ENCODE measurements at regions not wholly inside any gene's neighbourhood (a gene's known extent, or its start where the extent isn't known, plus 50 kb on each side); places are given as distances from the start of the nearest gene placed in this dataset.

DNA sequence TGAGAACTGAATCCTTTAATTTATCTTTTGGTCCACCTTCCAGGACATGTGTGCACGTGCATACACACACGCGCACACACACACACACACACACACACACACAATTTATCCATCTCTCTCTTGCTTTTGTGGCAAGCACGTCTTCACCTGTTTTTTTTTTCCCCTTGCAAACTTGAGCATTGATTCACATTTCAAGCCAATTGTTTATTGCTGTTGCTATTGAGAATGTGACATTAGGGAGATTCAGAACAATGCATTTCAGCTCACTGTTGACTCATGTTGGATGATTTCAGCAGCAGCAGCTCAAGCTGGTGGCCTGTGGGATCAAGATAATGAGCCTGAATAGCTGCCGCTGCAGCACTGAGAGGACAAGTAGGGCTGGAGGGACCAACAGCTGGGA lies 128.9 kb downstream of the SNAPC1 start:
- DNase-seq: no peak
- no peak for ATAC-seq
- intact Hi-C loops (cut with micrococcal nuclease): no loop called here

DNA sequence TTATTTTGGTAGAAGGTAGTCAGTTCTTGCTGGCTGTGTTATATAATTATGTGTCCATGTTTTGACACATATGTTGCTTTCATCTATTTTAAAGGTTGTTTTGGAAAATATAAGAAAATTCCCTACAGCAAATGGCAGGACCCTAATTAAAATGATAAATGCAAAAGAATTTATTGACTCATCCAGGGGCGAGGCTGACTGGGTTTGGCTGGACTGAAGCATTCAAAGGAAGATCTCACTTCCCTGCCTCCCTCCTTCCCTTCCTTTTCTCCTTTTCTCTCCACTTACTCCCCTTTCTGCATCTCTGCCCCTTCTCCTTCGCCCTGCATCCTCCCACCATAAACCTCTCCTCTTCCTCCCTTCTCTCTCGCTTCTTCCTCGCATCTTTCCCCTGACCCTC lies 129.6 kb downstream of the SNAPC1 start:
- intact Hi-C loops (cut with micrococcal nuclease): no loop called here
- DNase-seq (no peak), ATAC-seq (no peak)

GRCh38 chr14:61893371-61893940 lies 131.2 kb downstream of the SNAPC1 start:
- ATAC-seq (no peak), DNase-seq (no peak)
- intact Hi-C loops (cut with micrococcal nuclease): no loop called here

- peak; percentile 62 for DNase-seq
- ATAC-seq: peak; percentile 30
- intact Hi-C loops (cut with micrococcal nuclease): no loop called here
These were observed 132.3 kb downstream of the SNAPC1 start for GRCh38 chr14:61894452-61895077.

DNA sequence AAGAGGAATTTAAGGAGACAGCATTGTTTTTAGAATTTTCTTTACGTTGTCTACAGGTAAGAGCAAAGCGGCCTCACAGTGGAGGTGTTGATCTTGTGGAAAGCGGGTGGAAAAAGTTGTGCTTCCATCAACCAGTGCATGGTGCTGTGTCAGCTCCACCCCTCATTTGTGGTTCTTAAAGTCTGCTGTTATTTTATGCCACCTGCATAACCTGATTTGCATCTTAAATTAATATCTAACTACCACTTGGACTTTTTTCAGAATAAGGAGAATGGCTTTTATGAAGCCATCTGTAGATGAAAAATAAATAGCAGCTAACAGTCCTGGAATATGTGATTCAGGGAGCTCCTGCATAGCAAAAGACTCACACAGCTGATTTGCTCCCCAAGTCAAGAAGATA lies 135.1 kb downstream of the SNAPC1 start:
- ATAC-seq: no peak
- intact Hi-C loops (cut with micrococcal nuclease): no loop called here
- no peak for DNase-seq

GRCh38 chr14:61898568-61898967 lies 136.3 kb downstream of the SNAPC1 start:
- intact Hi-C loops (cut with micrococcal nuclease): no loop called here
- no peak for ATAC-seq
- DNase-seq: no peak

- DNase-seq (no peak), ATAC-seq (no peak)
- intact Hi-C loops (cut with micrococcal nuclease): no loop called here
These were observed 137.3 kb downstream of the SNAPC1 start for GRCh38 chr14:61899497-61899896.

- ATAC-seq (no peak), DNase-seq (no peak)
- intact Hi-C loops (cut with micrococcal nuclease): no loop called here
These were observed 142.7 kb downstream of the SNAPC1 start for GRCh38 chr14:61904946-61905345.

GRCh38 chr14:61911574-61911973 lies 149.4 kb downstream of the SNAPC1 start:
- ATAC-seq: no peak

DNA sequence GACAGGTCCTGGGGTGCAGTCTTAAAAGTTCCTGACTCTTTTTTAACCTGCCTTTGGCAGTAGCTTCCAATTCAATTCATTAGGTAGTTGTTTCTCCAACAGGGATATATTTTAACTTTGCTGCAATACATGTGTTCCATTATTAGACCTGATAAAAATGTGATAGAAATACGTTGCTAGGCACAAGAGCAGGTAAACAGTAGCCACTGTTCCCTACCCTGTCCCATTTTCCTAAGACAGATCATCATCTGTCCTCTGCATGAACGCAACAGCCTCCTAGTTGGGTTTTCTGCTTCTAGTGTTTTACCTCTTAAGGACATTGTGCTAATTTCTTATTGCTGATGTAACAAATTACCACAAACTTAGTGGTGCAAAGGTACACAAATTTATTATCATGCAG lies 156.8 kb downstream of the SNAPC1 start:
- intact Hi-C loops (cut with micrococcal nuclease): no loop called here
- ATAC-seq: peak; percentile 24
- DNase-seq: no peak

More at GRCh38 chr14:61911574-61911973, 149.4 kb downstream of the SNAPC1 start:
- intact Hi-C loops (cut with micrococcal nuclease): no loop called here
- DNase-seq: no peak

DNA sequence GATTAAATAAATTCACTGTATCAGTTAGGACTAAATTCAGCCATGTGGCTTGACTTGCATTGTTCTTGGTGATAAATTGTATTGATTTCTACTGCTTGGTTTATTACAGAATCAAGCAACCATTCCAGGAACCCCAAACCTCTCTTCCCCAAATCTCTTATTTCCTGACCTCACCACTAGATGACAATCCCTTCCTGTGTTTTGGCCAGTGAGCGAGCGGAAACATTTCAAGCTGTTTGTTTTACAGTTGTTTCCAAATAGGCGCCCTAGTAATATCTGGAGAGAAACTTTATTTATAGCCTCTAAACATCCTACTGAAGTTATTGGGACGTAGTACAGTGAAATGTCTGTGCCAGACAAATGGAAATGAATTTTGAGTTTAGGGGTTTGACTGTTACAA lies 161.1 kb downstream of the SNAPC1 start:
- no peak for ATAC-seq
- intact Hi-C loops (cut with micrococcal nuclease): no loop called here
- no peak for DNase-seq

- DNase-seq (no peak), ATAC-seq (no peak)
- intact Hi-C loops (cut with micrococcal nuclease): no loop called here
These were observed 162.8 kb downstream of the SNAPC1 start for GRCh38 chr14:61925043-61925442.

- no peak for ATAC-seq
- intact Hi-C loops (cut with micrococcal nuclease): no loop called here
- no peak for DNase-seq
These were observed 163.7 kb downstream of the SNAPC1 start for GRCh38 chr14:61925732-61926435.

DNA sequence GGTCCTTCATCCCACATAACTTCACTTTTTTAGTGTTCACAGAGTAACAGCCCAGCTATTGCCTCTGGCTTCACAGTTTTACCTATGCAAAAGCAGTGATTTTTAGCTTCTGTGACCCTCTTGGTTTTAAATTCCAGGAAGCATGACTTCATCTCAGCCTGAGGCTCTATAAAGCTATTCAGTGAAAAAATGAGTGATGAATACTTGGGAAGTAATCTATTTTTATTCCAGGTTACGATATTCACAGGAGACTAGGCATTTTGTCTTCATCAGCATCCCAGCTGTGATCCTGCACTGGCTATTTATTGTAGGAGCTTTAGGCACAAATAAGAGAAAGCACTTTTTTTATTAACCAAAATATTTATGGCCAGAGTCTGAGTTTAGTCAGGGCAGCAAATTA lies 164.8 kb downstream of the SNAPC1 start:
- ATAC-seq: no peak
- intact Hi-C loops (cut with micrococcal nuclease): no loop called here
- DNase-seq: no peak

DNA sequence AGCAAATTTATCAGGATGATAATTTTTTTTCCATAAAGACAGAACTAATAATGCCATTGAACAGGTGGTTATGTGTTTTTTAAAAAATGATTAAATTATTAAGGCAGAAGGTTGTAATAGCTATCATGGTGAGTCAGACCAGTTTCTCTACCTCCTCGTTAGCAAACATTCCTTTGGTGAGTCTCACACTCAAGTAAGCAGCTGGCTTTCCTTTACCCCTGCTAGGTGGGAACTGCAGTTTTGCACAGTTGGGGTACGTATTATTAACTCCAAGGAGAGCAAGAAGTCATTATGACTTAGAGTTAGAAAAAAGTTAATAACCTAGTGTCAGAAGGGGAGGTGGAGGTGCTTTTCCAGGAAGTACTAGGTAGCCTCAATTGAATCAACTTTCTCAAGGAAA lies 165.3 kb downstream of the SNAPC1 start:
- DNase-seq (no peak), ATAC-seq (no peak)
- intact Hi-C loops (cut with micrococcal nuclease): no loop called here

GRCh38 chr14:61928300-61928699 lies 166.1 kb downstream of the SNAPC1 start:
- ATAC-seq (no peak), DNase-seq (no peak)
- intact Hi-C loops (cut with micrococcal nuclease): no loop called here

DNA sequence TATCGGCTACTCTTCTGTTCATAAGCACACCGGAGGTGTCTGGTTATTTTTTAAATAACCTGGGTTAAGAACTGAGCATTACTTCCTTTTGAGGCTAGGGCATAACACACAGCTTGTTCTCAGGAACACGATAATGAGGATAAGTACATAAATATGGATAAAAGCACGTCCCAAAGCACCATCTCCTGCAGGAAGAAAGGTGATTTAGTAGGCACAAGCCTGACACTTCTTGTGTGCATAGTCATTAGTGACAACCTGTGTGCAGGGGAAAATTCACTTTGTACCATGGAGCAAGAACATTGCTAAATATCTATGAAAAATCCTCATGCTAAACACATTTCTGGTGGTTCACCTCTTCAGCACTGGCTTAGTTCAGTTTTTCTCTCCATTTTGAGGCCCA lies 166.5 kb downstream of the SNAPC1 start:
- ATAC-seq (no peak), DNase-seq (no peak)
- intact Hi-C loops (cut with micrococcal nuclease): no loop called here

- DNase-seq: no peak
- intact Hi-C loops (cut with micrococcal nuclease): no loop called here
- no peak for ATAC-seq
These were observed 167.4 kb downstream of the SNAPC1 start for GRCh38 chr14:61929651-61930050.

- ATAC-seq (no peak), DNase-seq (no peak)
- intact Hi-C loops (cut with micrococcal nuclease): no loop called here
These were observed 168.1 kb downstream of the SNAPC1 start for GRCh38 chr14:61930101-61930857.

DNA sequence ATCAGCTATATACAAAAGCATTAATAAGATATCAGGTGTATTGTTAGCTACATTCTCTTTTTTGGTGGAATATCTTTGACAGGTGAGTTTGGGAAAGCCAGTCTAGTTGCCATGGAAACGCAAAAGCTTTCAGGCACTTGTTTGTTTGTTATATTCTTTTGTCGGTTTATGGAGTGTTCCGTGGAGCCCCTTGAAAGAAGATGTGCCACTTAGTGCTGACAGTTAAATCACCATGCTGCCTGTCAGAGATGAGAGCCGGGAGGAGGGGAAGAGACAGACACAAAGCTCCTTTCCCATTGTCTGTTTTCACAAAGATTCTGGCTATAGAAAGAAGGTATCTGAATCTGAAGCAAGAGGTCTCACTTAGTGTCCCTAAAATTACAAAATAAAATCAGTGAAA lies 170.8 kb downstream of the SNAPC1 start:
- intact Hi-C loops (cut with micrococcal nuclease): no loop called here
- ATAC-seq: no peak
- no peak for DNase-seq
